GM19467 (cell line): ENCODE measurements at regions not wholly inside any gene's neighbourhood (a gene's known extent, or its start where the extent isn't known, plus 50 kb on each side); places are given as distances from the start of the nearest gene placed in this dataset.
"Not testable (repeated sequence)": the region's sequence is repeated elsewhere in the genome, so short reads cannot be mapped to it uniquely, and the experiment has no call there.

Experiments used
- ATAC-seq: cut with Tn5 transposase; IDR thresholded peaks from one replicate; pipeline ENCODE4 v1.9.1; 2021; ENCODE audit warnings: mild to moderate bottlenecking, moderate library complexity; ENCODE audit not compliant: unreplicated experiment

GRCh38 chr4:42205541-42205940 lies 53.1 kb upstream of the BEND4 start:
- no peak for ATAC-seq

- ATAC-seq: no peak
Measured at GRCh38 chr4:42216664-42217063, 64.2 kb upstream of the BEND4 start.

GRCh38 chr4:42225286-42225685 lies 72.8 kb upstream of the BEND4 start:
- ATAC-seq: no peak

GRCh38 chr4:42234817-42235216 lies 82.4 kb upstream of the BEND4 start:
- ATAC-seq: no peak

GRCh38 chr4:42235304-42236021 lies 83.0 kb upstream of the BEND4 start:
- no peak for ATAC-seq

- no peak for ATAC-seq
Measured at GRCh38 chr4:42237010-42237409, 84.6 kb upstream of the BEND4 start.

GRCh38 chr4:42237451-42237850 lies 85.0 kb upstream of the BEND4 start:
- no peak for ATAC-seq

GRCh38 chr4:42248972-42249371 lies 96.5 kb upstream of the BEND4 start:
- ATAC-seq: no peak

- ATAC-seq: no peak
Measured at GRCh38 chr4:42252315-42252714, 99.9 kb upstream of the BEND4 start.

- ATAC-seq: not testable (repeated sequence)
Measured at GRCh38 chr4:42257645-42258044, 105.2 kb upstream of the BEND4 start.

GRCh38 chr4:42262701-42263490 lies 110.4 kb upstream of the BEND4 start:
- no peak for ATAC-seq

- no peak for ATAC-seq
Measured at GRCh38 chr4:42265782-42266602, 113.5 kb upstream of the BEND4 start.

- ATAC-seq: no peak
Measured at GRCh38 chr4:42267724-42268123, 115.3 kb upstream of the BEND4 start.

GRCh38 chr4:42268824-42269223 lies 116.4 kb upstream of the BEND4 start:
- ATAC-seq: peak; percentile 51

- ATAC-seq: no peak
Measured at GRCh38 chr4:42271096-42271495, 118.6 kb upstream of the BEND4 start.

- no peak for ATAC-seq
Measured at GRCh38 chr4:42277291-42277690, 120.0 kb upstream of the SHISA3 start.

GRCh38 chr4:42278709-42279324 lies 118.5 kb upstream of the SHISA3 start:
- no peak for ATAC-seq

- no peak for ATAC-seq
Measured at GRCh38 chr4:42280327-42281095, 116.8 kb upstream of the SHISA3 start.

- ATAC-seq: peak; percentile 41
Measured at GRCh38 chr4:42281324-42282020, 115.8 kb upstream of the SHISA3 start.
